Peyer's patch (tissue), 4 donors: ENCODE measurements at regions not wholly inside any gene's neighbourhood (a gene's known extent, or its start where the extent isn't known, plus 50 kb on each side); places are given as distances from the start of the nearest gene placed in this dataset.

Experiments
- CTCF ChIP-seq, 6 experiments: fragments of 450-650 bp in 4 of 6; fragments of 200-600 bp in 2 of 6; sonication (generic) in 1 of 6; IDR thresholded peaks; one replicate each; pipeline ENCODE4 v1.5.1; 2017 to 2019; ENCODE audit warnings: antibody characterized with exemption in 6 of 6, mild to moderate bottlenecking in 3 of 6, moderate library complexity in 1 of 6
- POLR2A ChIP-seq, 2 donors: fragments of 450-650 bp; IDR thresholded peaks; one replicate each; pipeline ENCODE4 v1.5.1; 2017; ENCODE audit warnings: antibody characterized with exemption in 2 of 2, mild to moderate bottlenecking in 2 of 2, moderate library complexity in 2 of 2

- TF ChIP-seq CTCF (IDR thresholded peaks at IDR 0.05), result no peak
- no peak for TF ChIP-seq POLR2A (IDR thresholded peaks at IDR 0.05)
Observed at GRCh38 chr13:70666883-70667556, 558.8 kb upstream of the KLHL1 start.
